Erythroblast (primary cell): ENCODE measurements at regions not wholly inside any gene's neighbourhood (a gene's known extent, or its start where the extent isn't known, plus 50 kb on each side); places are given as distances from the start of the nearest gene placed in this dataset.

Source experiments
- GATA1 ChIP-seq: IDR thresholded peaks from 2 replicates; pipeline ENCODE4 v1.6.1; 2011; ENCODE audit warnings: low read depth, mild to moderate bottlenecking, control low read depth, low read length, moderate library complexity
- POLR2A ChIP-seq: IDR thresholded peaks from 2 replicates; pipeline ENCODE4 v1.6.1; 2011; ENCODE audit warnings: mild to moderate bottlenecking, low read length

DNA sequence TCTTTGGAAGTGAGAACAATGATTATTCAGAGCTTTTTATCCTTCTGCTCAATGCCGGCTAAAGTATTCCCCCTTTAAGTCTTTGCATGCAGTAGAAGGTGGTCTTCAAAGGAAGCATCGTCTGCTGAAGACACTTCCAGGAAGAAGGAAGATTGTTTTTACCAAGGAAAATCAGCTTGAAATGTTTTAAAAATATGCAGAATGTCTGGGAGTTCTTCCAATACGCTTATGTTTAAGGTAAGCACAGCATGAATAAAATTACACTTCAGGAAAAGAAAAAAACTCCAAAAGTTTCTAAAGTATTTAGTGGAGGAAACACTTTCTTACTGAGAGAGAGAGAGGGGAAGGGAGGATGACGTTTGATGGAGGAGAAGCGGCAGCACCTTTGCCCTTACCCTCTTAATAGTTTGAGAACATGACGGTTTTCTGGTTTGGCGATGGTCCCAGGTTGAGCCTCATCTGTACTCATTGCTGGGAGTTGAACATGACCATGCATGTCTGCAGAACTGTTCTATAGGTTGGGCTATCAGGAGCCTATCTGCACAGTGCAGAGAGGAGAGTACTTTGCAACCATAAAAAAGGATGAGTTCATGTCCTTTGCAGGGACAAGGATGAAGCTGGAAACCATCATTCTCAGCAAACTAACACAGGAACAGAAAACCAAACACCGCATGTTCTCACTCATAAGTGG lies 338.1 kb downstream of the ACTR3B start:
- no peak for TF ChIP-seq POLR2A
- TF ChIP-seq GATA1, result no peak
